Activated CD8-positive, alpha-beta T cell treated with anti-CD3 and anti-CD28 coated beads, Interleukin-2, amount 10 ng/mL, durations not matched to agents 7 days and 5 days (primary cell): ENCODE measurements at regions not wholly inside any gene's neighbourhood (a gene's known extent, or its start where the extent isn't known, plus 50 kb on each side); places are given as distances from the start of the nearest gene placed in this dataset.
"Not testable (repeated sequence)": the region's sequence is repeated elsewhere in the genome, so short reads cannot be mapped to it uniquely, and the experiment has no call there.

Experiments used
- ATAC-seq: fragments of 150-1000 bp; cut with Tn5 transposase; one replicate; pipeline ENCODE4 v1.10.0; 2021; ENCODE audit warnings: moderate library complexity
- CTCF ChIA-PET: fragments of 350-600 bp; sonication (Branson Sonifier 250); formaldehyde crosslinking; loops from one replicate; lab custom pipeline; 2021; ENCODE audit warnings: antibody characterized with exemption; lab: Charles Lee
- POLR2A ChIA-PET: fragments of 350-600 bp; sonication (Branson Sonifier 250); formaldehyde crosslinking; loops from one replicate; lab custom pipeline; 2021; ENCODE audit warnings: antibody characterized with exemption; lab: Charles Lee
- DNase-seq: peaks from one replicate; pipeline ENCODE4 v3.0.0-alpha.2; 2020
- H3K27ac Mint-ChIP-seq: one replicate; pipeline ENCODE4 v1.8.0; 2021; ENCODE audit warnings: mild to moderate bottlenecking, mixed read lengths
- H3K27me3 Mint-ChIP-seq: one replicate; pipeline ENCODE4 v1.8.0; 2021; ENCODE audit warnings: low read depth, mixed read lengths
- H3K36me3 Mint-ChIP-seq: one replicate; pipeline ENCODE4 v1.8.0; 2021; ENCODE audit warnings: low read depth, mixed read lengths
- H3K4me1 Mint-ChIP-seq: one replicate; pipeline ENCODE4 v1.8.0; 2021; ENCODE audit warnings: low read depth, mixed read lengths
- H3K4me3 Mint-ChIP-seq: one replicate; pipeline ENCODE4 v1.8.0; 2021; ENCODE audit warnings: mild to moderate bottlenecking, mixed read lengths
- H3K9me3 Mint-ChIP-seq: one replicate; pipeline ENCODE4 v1.8.0; 2022; ENCODE audit warnings: mixed read lengths; ENCODE audit not compliant: insufficient read depth

DNA sequence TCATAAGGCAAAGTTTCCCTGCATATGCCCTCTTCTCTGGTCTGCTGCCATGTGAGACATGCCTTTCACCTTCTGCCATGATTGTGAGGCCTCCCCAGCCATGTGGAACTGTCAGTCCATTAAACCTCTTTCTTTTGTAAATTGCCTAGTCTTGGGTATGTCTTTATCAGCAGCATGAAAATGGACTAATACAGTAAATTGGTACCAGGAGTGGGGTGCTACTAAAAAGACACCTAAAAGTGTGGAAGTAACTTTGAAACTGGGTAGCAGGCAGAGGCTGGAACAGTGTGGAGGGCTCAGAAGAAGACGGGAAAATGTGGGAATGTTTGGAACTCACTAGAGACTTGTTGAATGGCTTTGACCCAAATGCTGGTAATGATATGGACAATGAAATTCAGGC is 534.5 kb downstream of the GPAM start:
- not testable (repeated sequence) for H3K9me3 Mint-ChIP-seq

DNA sequence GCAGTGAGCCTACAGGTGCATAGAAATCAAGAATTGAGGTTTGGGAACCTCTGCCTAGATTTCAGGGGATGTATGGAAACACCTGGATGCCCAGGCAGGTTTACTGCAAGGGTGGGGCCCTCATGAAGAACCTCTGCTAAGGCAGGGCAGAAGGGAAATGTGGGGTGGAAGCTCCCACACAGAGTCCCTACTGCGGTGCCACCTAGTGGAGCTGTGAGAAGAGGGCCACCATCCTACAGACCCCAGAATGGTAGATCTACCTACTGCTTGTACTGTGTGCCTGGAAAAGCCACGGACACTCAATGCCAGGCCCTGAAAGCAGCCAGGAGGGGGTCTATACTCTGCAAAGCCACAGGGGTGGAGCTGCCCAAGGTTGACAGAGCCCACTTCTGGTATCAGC is 533.5 kb downstream of the GPAM start:
- DNase-seq (no peak), ATAC-seq (no peak)
- H3K4me1 Mint-ChIP-seq: no peaks in the 10 kb centered on the region
- CTCF ChIA-PET: no interaction called here
- POLR2A ChIA-PET: no interaction called here
- no peaks in the 10 kb centered on the region for H3K27me3 Mint-ChIP-seq
- no peak overlapping the region for H3K4me3 Mint-ChIP-seq
- peaks cover 9% of the 10 kb centered on the region for H3K9me3 Mint-ChIP-seq
- H3K36me3 Mint-ChIP-seq: no peaks in the 10 kb centered on the region
- no peak overlapping the region for H3K27ac Mint-ChIP-seq

More for the DNA sequence above, 534.5 kb downstream of the GPAM start:
- POLR2A ChIA-PET, DNase-seq, ATAC-seq, H3K27me3 Mint-ChIP-seq, H3K27ac Mint-ChIP-seq, H3K4me1 Mint-ChIP-seq, CTCF ChIA-PET, H3K4me3 Mint-ChIP-seq, H3K36me3 Mint-ChIP-seq: not testable (repeated sequence)

DNA sequence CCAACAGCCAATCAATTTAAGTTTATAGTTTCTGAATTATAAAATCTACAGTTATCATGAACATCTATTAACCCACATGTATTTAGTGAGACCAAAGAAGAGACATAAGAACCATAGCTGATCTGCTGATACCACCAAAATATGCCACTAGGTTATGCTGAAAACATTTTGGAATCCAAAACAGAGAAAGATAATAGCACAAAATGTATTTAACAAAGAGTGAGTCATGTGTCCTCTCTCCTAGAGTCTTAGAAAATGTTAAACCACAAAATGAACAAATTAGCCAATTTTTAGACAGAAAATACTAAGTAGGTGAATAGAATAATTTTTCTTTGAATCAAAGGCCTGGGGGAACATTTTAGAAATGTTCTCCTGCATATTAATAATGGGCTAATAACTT is 527.5 kb downstream of the GPAM start:
- no peak for ATAC-seq
- POLR2A ChIA-PET: no interaction called here
- no peak for DNase-seq
- Mint-ChIP-seq H3K4me1 (no peaks in the 10 kb centered on the region), H3K4me3 (no peak overlapping the region), H3K36me3 (no peaks in the 10 kb centered on the region), H3K27me3 (no peaks in the 10 kb centered on the region), H3K9me3 (no peaks in the 10 kb centered on the region), H3K27ac (no peak overlapping the region)
- CTCF ChIA-PET: no interaction called here

DNA sequence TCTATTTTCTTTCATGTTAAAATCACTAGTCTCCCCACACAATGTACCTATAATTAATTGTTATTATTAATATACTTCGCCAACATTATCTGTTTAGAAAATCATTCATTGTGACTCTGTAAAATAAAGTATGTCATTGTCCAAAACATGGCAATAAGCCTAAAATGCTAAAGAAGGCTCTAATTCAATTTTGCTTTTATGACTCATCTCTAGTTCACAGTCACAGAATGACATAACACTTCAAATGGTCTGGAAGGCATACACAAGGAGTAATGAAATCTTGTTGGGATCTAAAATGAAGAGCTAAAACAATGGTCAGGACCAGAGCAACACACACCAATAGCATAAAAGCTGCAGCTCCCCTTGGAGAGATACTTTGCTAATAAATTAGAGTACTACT is 505.8 kb downstream of the GPAM start:
- no peaks in the 10 kb centered on the region for H3K27me3 Mint-ChIP-seq
- no peak overlapping the region for H3K4me3 Mint-ChIP-seq
- POLR2A ChIA-PET: no interaction called here
- no peaks in the 10 kb centered on the region for H3K4me1 Mint-ChIP-seq
- no peaks in the 10 kb centered on the region for H3K36me3 Mint-ChIP-seq
- ATAC-seq: no peak
- no peak for DNase-seq
- CTCF ChIA-PET: no interaction called here
- no peak overlapping the region for H3K27ac Mint-ChIP-seq
- H3K9me3 Mint-ChIP-seq: no peaks in the 10 kb centered on the region

DNA sequence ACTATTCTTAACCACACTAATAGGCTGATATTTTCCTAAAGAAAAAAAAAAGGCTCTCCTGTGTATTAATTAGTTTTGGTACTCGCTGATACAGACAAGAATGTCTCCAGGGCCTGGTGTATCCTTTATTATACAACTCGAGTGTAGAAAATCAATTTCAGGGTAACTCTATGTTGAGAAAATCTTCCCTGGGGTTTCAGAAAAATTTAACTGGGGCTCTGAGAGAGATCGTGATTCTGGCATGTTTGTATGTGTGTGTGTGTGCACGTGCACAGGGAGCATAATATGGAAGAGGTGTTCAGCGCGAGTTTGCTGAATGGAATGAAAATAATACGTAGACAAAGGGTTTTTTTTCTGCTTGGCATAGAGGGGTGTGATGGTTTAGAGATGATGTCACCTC is 496.8 kb downstream of the GPAM start:
- H3K36me3 Mint-ChIP-seq: no peaks in the 10 kb centered on the region
- no peaks in the 10 kb centered on the region for H3K9me3 Mint-ChIP-seq
- no peak overlapping the region for H3K27ac Mint-ChIP-seq
- H3K27me3 Mint-ChIP-seq: no peaks in the 10 kb centered on the region
- no peak overlapping the region for H3K4me3 Mint-ChIP-seq
- H3K4me1 Mint-ChIP-seq: no peaks in the 10 kb centered on the region
- DNase-seq (no peak), ATAC-seq (no peak)
- POLR2A ChIA-PET: no interaction called here
- CTCF ChIA-PET: no interaction called here

DNA sequence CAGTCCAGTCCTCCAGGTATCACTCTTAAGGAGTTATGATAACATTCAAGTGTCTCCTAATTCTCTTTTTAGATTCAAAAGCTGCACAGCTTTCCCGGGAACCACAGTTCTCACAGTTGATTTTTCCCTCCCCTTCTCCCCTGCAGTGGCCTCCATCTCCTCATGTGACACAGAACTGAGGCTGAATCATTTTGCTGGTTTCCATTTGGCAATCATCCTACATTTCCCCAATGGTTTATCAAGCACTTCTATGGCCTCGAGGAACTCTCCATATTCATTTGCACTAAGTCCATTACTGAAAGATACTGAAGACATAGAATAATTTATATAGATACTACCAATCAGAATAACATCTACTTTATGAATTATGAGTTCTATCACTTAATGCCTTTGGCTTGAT is 484.9 kb downstream of the GPAM start:
- no peak overlapping the region for H3K4me3 Mint-ChIP-seq
- ATAC-seq (no peak), DNase-seq (no peak)
- no peaks in the 10 kb centered on the region for H3K36me3 Mint-ChIP-seq
- H3K27me3 Mint-ChIP-seq: no peaks in the 10 kb centered on the region
- H3K4me1 Mint-ChIP-seq: no peaks in the 10 kb centered on the region
- H3K9me3 Mint-ChIP-seq: no peaks in the 10 kb centered on the region
- ChIA-PET POLR2A (no interaction called here), CTCF (no interaction called here)
- no peak overlapping the region for H3K27ac Mint-ChIP-seq

DNA sequence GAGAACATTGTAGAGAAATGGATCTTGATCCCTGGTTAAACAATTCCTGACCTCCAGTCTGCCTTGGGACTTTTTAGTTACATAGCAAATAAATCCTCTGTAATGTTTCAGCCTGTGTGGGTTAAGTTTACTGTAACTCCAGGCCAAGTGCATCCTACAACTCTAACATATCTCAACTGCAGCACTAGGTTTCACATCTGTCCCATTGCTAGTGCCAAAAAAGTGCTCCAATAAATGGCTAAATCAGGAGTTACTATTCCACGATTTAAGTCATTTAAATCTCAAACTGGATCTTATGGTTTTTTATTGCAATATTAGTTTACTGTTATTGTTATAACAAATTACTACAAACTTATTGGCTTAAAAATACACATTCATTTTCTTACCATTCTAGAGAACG is 479.6 kb downstream of the GPAM start:
- no peaks in the 10 kb centered on the region for H3K4me1 Mint-ChIP-seq
- peaks cover 3% of the 10 kb centered on the region for H3K9me3 Mint-ChIP-seq
- POLR2A ChIA-PET: no interaction called here
- H3K27me3 Mint-ChIP-seq: no peaks in the 10 kb centered on the region
- H3K36me3 Mint-ChIP-seq: no peaks in the 10 kb centered on the region
- no peak overlapping the region for H3K4me3 Mint-ChIP-seq
- CTCF ChIA-PET: no interaction called here
- ATAC-seq (no peak), DNase-seq (no peak)
- H3K27ac Mint-ChIP-seq: no peak overlapping the region

DNA sequence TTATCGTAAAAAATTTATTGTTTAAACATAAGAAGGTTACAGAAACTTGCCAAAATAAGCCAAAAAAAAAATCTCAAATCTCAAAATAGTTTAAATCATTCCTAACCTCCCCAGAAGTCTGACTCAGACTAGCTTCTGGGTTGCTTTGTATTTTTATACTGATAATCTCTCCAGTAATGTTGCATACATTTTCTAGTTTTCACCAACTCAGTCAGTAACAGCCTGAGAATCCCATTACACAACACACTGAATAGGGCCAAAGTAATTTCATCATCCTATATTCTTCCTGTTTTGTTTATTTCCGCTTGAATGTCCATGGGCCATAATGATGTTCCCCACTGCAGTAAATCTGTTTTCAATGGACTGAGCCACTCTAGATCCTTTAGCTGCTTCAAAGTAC is 478.5 kb downstream of the GPAM start:
- POLR2A ChIA-PET: no interaction called here
- no peaks in the 10 kb centered on the region for H3K36me3 Mint-ChIP-seq
- DNase-seq: no peak
- H3K4me3 Mint-ChIP-seq: no peak overlapping the region
- CTCF ChIA-PET: interaction anchor here (1.6 kb wide), 1 partner anchor 14 kb away, joined by 3 read pairs; no protein-coding TSS in a partner anchor
- peaks cover 3% of the 10 kb centered on the region for H3K9me3 Mint-ChIP-seq
- no peaks in the 10 kb centered on the region for H3K27me3 Mint-ChIP-seq
- no peak for ATAC-seq
- H3K27ac Mint-ChIP-seq: no peak overlapping the region
- H3K4me1 Mint-ChIP-seq: no peaks in the 10 kb centered on the region

DNA sequence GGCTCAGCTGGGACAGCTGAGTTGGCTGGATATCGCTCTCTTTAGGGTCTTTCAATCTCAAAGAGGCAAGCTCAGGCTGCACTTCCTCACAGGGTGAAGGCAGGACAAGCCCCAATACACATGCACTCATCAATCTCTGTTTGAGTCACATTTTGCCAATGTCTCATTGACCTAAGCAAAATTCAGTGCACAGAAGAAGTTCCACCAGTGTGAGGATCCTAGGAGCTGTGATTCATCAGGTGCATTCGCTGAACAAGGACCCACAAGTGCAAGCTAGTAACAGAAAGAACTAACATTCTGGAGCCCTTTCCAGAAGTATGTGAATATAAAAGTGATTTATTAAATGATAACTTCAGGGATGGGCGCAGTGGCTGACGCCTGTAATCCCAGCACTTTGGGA is 477.2 kb downstream of the GPAM start:
- POLR2A ChIA-PET: no interaction called here
- no peaks in the 10 kb centered on the region for H3K27me3 Mint-ChIP-seq

DNA sequence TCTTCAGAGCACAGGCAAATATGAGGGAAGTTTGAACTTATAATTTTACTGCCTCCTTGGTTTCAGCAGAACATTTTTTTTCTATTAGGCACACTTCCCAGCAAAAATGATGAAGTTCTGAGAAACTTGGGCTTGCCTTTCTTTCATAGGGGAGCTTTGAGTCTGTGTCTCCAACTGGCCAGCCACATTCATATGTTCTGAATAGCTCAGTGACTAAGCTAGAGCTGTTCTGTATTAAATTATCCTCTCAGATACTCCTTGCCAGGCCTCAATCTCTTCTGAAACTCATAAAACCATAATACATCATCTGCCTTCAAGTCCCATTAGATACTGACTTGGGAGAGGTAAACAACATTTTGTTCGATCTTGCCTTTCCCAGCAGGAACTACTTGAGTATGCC is 476.5 kb downstream of the GPAM start:
- no peak overlapping the region for H3K27ac Mint-ChIP-seq
- no peaks in the 10 kb centered on the region for H3K27me3 Mint-ChIP-seq
- no peaks in the 10 kb centered on the region for H3K4me1 Mint-ChIP-seq
- H3K9me3 Mint-ChIP-seq: peaks cover 3% of the 10 kb centered on the region
- DNase-seq (no peak), ATAC-seq (no peak)
- POLR2A ChIA-PET: no interaction called here
- CTCF ChIA-PET: no interaction called here
- no peak overlapping the region for H3K4me3 Mint-ChIP-seq
- no peaks in the 10 kb centered on the region for H3K36me3 Mint-ChIP-seq

More for the DNA sequence above, 477.2 kb downstream of the GPAM start:
- Mint-ChIP-seq H3K9me3 (peaks cover 3% of the 10 kb centered on the region), H3K4me1 (no peaks in the 10 kb centered on the region), H3K4me3 (no peak overlapping the region), H3K27ac (no peak overlapping the region), H3K36me3 (no peaks in the 10 kb centered on the region)
- DNase-seq (no peak), ATAC-seq (no peak)
- CTCF ChIA-PET: interaction anchor here (1.6 kb wide), 1 partner anchor 15 kb away, joined by 3 read pairs; no protein-coding TSS in a partner anchor

DNA sequence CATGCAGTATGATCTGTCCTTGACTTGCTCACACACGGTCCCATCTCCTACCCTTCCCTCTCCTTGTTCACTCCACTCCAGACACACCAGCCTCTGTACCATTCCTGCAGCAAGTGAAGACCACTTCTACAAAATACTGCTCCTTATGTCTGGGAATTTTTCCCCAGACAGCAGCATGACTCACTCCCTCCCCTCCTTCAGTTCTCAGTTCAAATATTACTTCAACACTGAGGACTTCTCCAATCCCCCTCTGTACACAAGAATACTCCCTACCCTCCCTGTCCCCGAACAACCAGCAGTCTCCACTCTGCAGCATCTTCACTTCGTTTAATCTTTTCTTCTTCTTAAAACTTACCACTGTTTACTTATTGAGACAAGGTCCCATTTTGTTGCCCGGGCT is 474.0 kb downstream of the GPAM start:
- Mint-ChIP-seq H3K27me3 (no peaks in the 10 kb centered on the region), H3K27ac (no peak overlapping the region), H3K4me1 (no peaks in the 10 kb centered on the region), H3K9me3 (peaks cover 3% of the 10 kb centered on the region), H3K36me3 (no peaks in the 10 kb centered on the region), H3K4me3 (no peak overlapping the region)
- ChIA-PET POLR2A (no interaction called here), CTCF (no interaction called here)
- no peak for DNase-seq
- no peak for ATAC-seq

DNA sequence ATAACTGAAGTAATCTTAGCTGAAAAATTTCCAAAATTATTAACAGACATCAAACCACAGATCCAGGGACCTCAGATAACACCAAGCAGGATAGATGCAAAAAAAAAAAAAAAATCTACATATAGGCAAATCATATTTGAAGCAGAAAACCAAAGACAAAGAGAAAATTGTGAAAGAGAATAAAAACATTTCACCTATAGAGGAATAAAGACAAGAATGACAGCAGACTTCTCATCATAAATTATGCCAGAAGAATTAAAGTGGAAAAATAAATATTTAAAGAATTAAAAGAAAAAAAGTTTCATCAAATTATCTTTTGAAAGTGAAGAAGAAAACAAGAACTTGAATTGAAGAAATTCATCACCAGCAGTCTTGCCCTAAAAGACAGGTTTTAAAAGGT is 467.5 kb downstream of the GPAM start:
- H3K27ac Mint-ChIP-seq: no peak overlapping the region
- no peaks in the 10 kb centered on the region for H3K27me3 Mint-ChIP-seq
- ChIA-PET POLR2A (no interaction called here), CTCF (no interaction called here)
- H3K4me3 Mint-ChIP-seq: no peak overlapping the region
- no peaks in the 10 kb centered on the region for H3K36me3 Mint-ChIP-seq
- DNase-seq: no peak
- no peak for ATAC-seq
- no peaks in the 10 kb centered on the region for H3K4me1 Mint-ChIP-seq
- peaks cover 16% of the 10 kb centered on the region for H3K9me3 Mint-ChIP-seq

DNA sequence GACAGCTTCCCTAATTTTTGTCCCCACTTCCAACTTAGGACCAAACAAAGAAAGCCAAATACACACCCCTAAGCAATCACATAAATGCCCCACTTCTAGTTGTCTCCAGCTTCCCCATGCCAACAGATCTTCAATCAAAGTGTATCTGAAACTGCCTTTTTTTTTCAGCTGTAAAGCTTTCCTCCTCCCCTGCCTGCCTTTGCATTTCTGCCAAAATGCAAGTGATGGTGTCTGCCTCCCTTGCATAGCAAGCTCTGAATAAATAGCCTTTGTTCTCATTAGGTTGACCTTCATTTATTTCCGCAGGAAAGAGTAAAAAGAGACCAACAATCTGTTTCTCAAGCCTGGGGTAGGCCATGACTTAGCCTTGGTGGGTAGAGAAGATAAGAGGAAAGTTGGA is 459.4 kb downstream of the GPAM start:
- no peaks in the 10 kb centered on the region for H3K36me3 Mint-ChIP-seq
- H3K27me3 Mint-ChIP-seq: no peaks in the 10 kb centered on the region
- H3K4me3 Mint-ChIP-seq: no peak overlapping the region
- H3K9me3 Mint-ChIP-seq: no peaks in the 10 kb centered on the region
- no peak for DNase-seq
- no peak for ATAC-seq
- ChIA-PET POLR2A (no interaction called here), CTCF (no interaction called here)
- H3K4me1 Mint-ChIP-seq: no peaks in the 10 kb centered on the region
- H3K27ac Mint-ChIP-seq: no peak overlapping the region
